ENCODE measurements at regions not wholly inside any gene's neighbourhood (a gene's known extent, or its start where the extent isn't known, plus 50 kb on each side); places are given as distances from the start of the nearest gene placed in this dataset.
"Not testable (repeated sequence)": the region's sequence is repeated elsewhere in the genome, so short reads cannot be mapped to it uniquely, and the experiment has no call there.

- ATAC-seq, result no peak
- no peak overlapping the region for H3K4me3 Mint-ChIP-seq
- H3K27me3 Mint-ChIP-seq, result no peaks in the 10 kb centered on the region
- H3K4me1 Mint-ChIP-seq, result peaks cover 10% of the 10 kb centered on the region
- no peak overlapping the region for H3K27ac Mint-ChIP-seq
- no peaks in the 10 kb centered on the region for H3K9me3 Mint-ChIP-seq
- H3K36me3 Mint-ChIP-seq, result no peaks in the 10 kb centered on the region
Measured at GRCh38 chr10:56508562-56508961, 147.5 kb upstream of the ZWINT start.

- Mint-ChIP-seq H3K27me3 (no peaks in the 10 kb centered on the region), H3K4me1 (peaks cover 17% of the 10 kb centered on the region), H3K27ac (no peak overlapping the region), H3K36me3 (no peaks in the 10 kb centered on the region), H3K4me3 (no peak overlapping the region), H3K9me3 (no peaks in the 10 kb centered on the region)
- no peak for ATAC-seq
Measured at GRCh38 chr10:56507033-56507432, 146.0 kb upstream of the ZWINT start.

- ATAC-seq, result no peak
- Mint-ChIP-seq H3K9me3 (no peaks in the 10 kb centered on the region), H3K27ac (no peak overlapping the region), H3K36me3 (no peaks in the 10 kb centered on the region), H3K4me3 (no peak overlapping the region), H3K27me3 (no peaks in the 10 kb centered on the region), H3K4me1 (peaks cover 17% of the 10 kb centered on the region)
Measured at GRCh38 chr10:56505555-56505954, 144.5 kb upstream of the ZWINT start.

GRCh38 chr10:56496186-56496486 lies 135.1 kb upstream of the ZWINT start:
- Mint-ChIP-seq H3K36me3 (no peaks in the 10 kb centered on the region), H3K27ac (no peak overlapping the region), H3K4me3 (no peak overlapping the region), H3K4me1 (no peaks in the 10 kb centered on the region), H3K27me3 (no peaks in the 10 kb centered on the region), H3K9me3 (no peaks in the 10 kb centered on the region)
- ATAC-seq, result no peak

GRCh38 chr10:56487746-56488145 lies 126.7 kb upstream of the ZWINT start:
- no peak for ATAC-seq
- no peak overlapping the region for H3K4me3 Mint-ChIP-seq
- no peaks in the 10 kb centered on the region for H3K27me3 Mint-ChIP-seq
- H3K4me1 Mint-ChIP-seq, result no peaks in the 10 kb centered on the region
- peaks cover 6% of the 10 kb centered on the region for H3K9me3 Mint-ChIP-seq
- H3K36me3 Mint-ChIP-seq, result no peaks in the 10 kb centered on the region
- H3K27ac Mint-ChIP-seq, result no peak overlapping the region

- H3K36me3 Mint-ChIP-seq, result no peaks in the 10 kb centered on the region
- H3K9me3 Mint-ChIP-seq, result peaks cover 3% of the 10 kb centered on the region
- H3K27me3 Mint-ChIP-seq, result peaks cover 8% of the 10 kb centered on the region
- H3K4me1 Mint-ChIP-seq, result peaks cover 8% of the 10 kb centered on the region
- ATAC-seq, result no peak
- no peak overlapping the region for H3K27ac Mint-ChIP-seq
- no peak overlapping the region for H3K4me3 Mint-ChIP-seq
Measured at GRCh38 chr10:56481521-56482091, 120.5 kb upstream of the ZWINT start.

GRCh38 chr10:56472978-56473377 lies 111.9 kb upstream of the ZWINT start:
- Mint-ChIP-seq H3K27me3 (no peaks in the 10 kb centered on the region), H3K4me1 (no peaks in the 10 kb centered on the region), H3K27ac (no peak overlapping the region), H3K4me3 (no peak overlapping the region), H3K36me3 (no peaks in the 10 kb centered on the region), H3K9me3 (no peaks in the 10 kb centered on the region)
- no peak for ATAC-seq

- H3K36me3 Mint-ChIP-seq, result no peaks in the 10 kb centered on the region
- H3K4me3 Mint-ChIP-seq, result no peak overlapping the region
- no peaks in the 10 kb centered on the region for H3K9me3 Mint-ChIP-seq
- no peaks in the 10 kb centered on the region for H3K27me3 Mint-ChIP-seq
- no peak for ATAC-seq
- H3K27ac Mint-ChIP-seq, result no peak overlapping the region
- H3K4me1 Mint-ChIP-seq, result peaks cover 7% of the 10 kb centered on the region
Measured at GRCh38 chr10:56470701-56471100, 109.6 kb upstream of the ZWINT start.

- no peak for ATAC-seq
- H3K9me3 Mint-ChIP-seq, result no peaks in the 10 kb centered on the region
- H3K27me3 Mint-ChIP-seq, result no peaks in the 10 kb centered on the region
- no peak overlapping the region for H3K27ac Mint-ChIP-seq
- no peaks in the 10 kb centered on the region for H3K36me3 Mint-ChIP-seq
- peaks cover 7% of the 10 kb centered on the region for H3K4me1 Mint-ChIP-seq
- H3K4me3 Mint-ChIP-seq, result no peak overlapping the region
Measured at GRCh38 chr10:56469482-56469881, 108.4 kb upstream of the ZWINT start.

GRCh38 chr10:56466005-56466404 lies 104.9 kb upstream of the ZWINT start:
- no peaks in the 10 kb centered on the region for H3K36me3 Mint-ChIP-seq
- no peak overlapping the region for H3K27ac Mint-ChIP-seq
- no peaks in the 10 kb centered on the region for H3K9me3 Mint-ChIP-seq
- H3K4me1 Mint-ChIP-seq, result peaks cover 7% of the 10 kb centered on the region
- H3K27me3 Mint-ChIP-seq, result no peaks in the 10 kb centered on the region
- no peak overlapping the region for H3K4me3 Mint-ChIP-seq
- no peak for ATAC-seq

- Mint-ChIP-seq H3K4me3 (no peak overlapping the region), H3K27ac (no peak overlapping the region), H3K27me3 (no peaks in the 10 kb centered on the region), H3K9me3 (peaks cover 4% of the 10 kb centered on the region), H3K36me3 (no peaks in the 10 kb centered on the region), H3K4me1 (peaks cover 6% of the 10 kb centered on the region)
- no peak for ATAC-seq
Measured at GRCh38 chr10:56449770-56450169, 88.7 kb upstream of the ZWINT start.

- H3K9me3 Mint-ChIP-seq, H3K27me3 Mint-ChIP-seq, ATAC-seq, H3K4me1 Mint-ChIP-seq, H3K27ac Mint-ChIP-seq, H3K36me3 Mint-ChIP-seq, H3K4me3 Mint-ChIP-seq: not testable (repeated sequence)
Measured at GRCh38 chr10:56447613-56448012, 86.6 kb upstream of the ZWINT start.

GRCh38 chr10:56441337-56441736 lies 80.3 kb upstream of the ZWINT start:
- H3K27me3 Mint-ChIP-seq, ATAC-seq, H3K27ac Mint-ChIP-seq, H3K36me3 Mint-ChIP-seq, H3K4me1 Mint-ChIP-seq, H3K4me3 Mint-ChIP-seq, H3K9me3 Mint-ChIP-seq: not testable (repeated sequence)

Data from stimulated activated memory B cell treated with anti-CD40 and anti-IgM and Interleukin-4, amounts not matched to agents 10 μg/mL and 1 μg/mL and 100 μg/mL, for 72 hours (primary cell).